LNCaP clone FGC (cell line): ENCODE measurements at regions not wholly inside any gene's neighbourhood (a gene's known extent, or its start where the extent isn't known, plus 50 kb on each side); places are given as distances from the start of the nearest gene placed in this dataset.

Source experiments
- DNase-seq: peaks from one replicate; pipeline ENCODE4 v3.0.0-alpha.2; 2011; ENCODE audit warnings: low read depth
- H3K4me3 ChIP-seq: 2 replicates; pipeline ENCODE4 v1.5.1; 2011; ENCODE audit warnings: mild to moderate bottlenecking, low read depth, low read length, control low read depth
- TF ChIP-seq, protein P1 (sequence below): IDR thresholded peaks from 2 replicates; pipeline ENCODE4 v1.5.1; 2012; ENCODE audit warnings: mild to moderate bottlenecking; ENCODE audit not compliant: control insufficient read depth, insufficient read depth; ENCODE audit errors: extremely low read depth

GRCh38 chr5:137808503-137809135, 54.5 kb upstream of the HNRNPA0 start:
- TF ChIP-seq, protein P1, sequence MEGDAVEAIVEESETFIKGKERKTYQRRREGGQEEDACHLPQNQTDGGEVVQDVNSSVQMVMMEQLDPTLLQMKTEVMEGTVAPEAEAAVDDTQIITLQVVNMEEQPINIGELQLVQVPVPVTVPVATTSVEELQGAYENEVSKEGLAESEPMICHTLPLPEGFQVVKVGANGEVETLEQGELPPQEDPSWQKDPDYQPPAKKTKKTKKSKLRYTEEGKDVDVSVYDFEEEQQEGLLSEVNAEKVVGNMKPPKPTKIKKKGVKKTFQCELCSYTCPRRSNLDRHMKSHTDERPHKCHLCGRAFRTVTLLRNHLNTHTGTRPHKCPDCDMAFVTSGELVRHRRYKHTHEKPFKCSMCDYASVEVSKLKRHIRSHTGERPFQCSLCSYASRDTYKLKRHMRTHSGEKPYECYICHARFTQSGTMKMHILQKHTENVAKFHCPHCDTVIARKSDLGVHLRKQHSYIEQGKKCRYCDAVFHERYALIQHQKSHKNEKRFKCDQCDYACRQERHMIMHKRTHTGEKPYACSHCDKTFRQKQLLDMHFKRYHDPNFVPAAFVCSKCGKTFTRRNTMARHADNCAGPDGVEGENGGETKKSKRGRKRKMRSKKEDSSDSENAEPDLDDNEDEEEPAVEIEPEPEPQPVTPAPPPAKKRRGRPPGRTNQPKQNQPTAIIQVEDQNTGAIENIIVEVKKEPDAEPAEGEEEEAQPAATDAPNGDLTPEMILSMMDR, result no peak
- DNase-seq, result no peak
- no peak overlapping the region for H3K4me3 ChIP-seq

DNA sequence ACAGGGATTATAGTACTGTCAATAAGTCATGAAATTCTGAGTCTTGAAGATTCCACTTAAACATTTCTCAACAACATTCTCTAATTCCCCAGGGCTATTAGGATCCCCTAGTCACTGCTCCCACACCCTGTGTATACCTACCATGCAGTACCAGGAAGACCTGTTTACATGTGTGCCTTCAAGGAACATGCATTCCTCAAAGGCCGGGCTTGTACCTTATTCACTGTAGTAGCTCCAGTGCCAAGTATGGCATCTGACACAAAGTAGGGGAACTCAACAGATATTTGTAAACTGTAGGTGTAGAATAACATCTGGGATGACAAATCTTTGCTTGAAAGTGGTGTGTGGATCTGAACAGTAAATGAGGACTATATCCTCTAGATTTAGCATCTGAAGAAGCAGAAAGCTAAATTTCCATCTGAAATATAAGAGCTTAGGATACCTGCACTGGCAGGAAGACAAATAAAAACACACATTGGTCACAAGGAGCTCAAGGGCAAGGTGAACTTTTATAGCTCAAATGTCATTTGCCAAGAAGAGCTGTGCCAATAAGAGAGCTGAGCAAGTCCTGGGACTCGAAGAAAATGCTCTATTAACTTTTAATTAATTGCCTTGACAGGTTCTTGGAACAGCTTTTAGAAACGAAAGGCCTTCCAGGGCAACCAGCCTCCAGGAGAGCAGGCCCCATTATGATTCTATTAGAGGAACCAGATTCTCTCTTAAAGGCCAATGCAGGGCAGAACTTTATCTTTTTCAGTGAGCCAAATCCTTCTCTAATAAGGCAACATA, 52.3 kb upstream of the MYOT start:
- TF ChIP-seq, protein P1, result no peak
- no peak overlapping the region for H3K4me3 ChIP-seq
- DNase-seq, result peak; percentile 95
